Trophoblast cell (in vitro differentiated cells and primary cell): ENCODE measurements at regions not wholly inside any gene's neighbourhood (a gene's known extent, or its start where the extent isn't known, plus 50 kb on each side); places are given as distances from the start of the nearest gene placed in this dataset.

Experiments used
- DNase-seq, 2 donors: peaks; one replicate each; pipeline ENCODE4 v3.0.0-alpha.2; 2016
- H2AFZ ChIP-seq: 2 replicates; pipeline ENCODE4 v1.6.1; 2013; ENCODE audit warnings: low read length, moderate library complexity, mild to moderate bottlenecking; ENCODE audit not compliant: insufficient read depth, poor library complexity
- H2AK5ac ChIP-seq: 2 replicates; pipeline ENCODE4 v1.6.1; 2013; ENCODE audit warnings: mild to moderate bottlenecking, low read length
- H2BK120ac ChIP-seq: 2 replicates; pipeline ENCODE4 v1.6.1; 2013; ENCODE audit warnings: low read length, mild to moderate bottlenecking, moderate library complexity; ENCODE audit not compliant: insufficient read depth, poor library complexity
- H2BK12ac ChIP-seq: 2 replicates; pipeline ENCODE4 v1.6.1; 2013; ENCODE audit warnings: mild to moderate bottlenecking, low read length, moderate library complexity
- H2BK5ac ChIP-seq: 2 replicates; pipeline ENCODE4 v1.6.1; 2013; ENCODE audit warnings: low read length, low read depth, moderate library complexity, mild to moderate bottlenecking; ENCODE audit not compliant: poor library complexity
- H3K14ac ChIP-seq: 2 replicates; pipeline ENCODE4 v1.6.1; 2013; ENCODE audit warnings: mild to moderate bottlenecking, low read length
- H3K18ac ChIP-seq: 2 replicates; pipeline ENCODE4 v1.6.1; 2013; ENCODE audit warnings: mild to moderate bottlenecking, low read length
- H3K23ac ChIP-seq: 2 replicates; pipeline ENCODE4 v1.6.1; 2013; ENCODE audit warnings: low read length
- H3K27ac ChIP-seq: 2 replicates; pipeline ENCODE4 v1.5.1; 2013; ENCODE audit warnings: low read depth, mild to moderate bottlenecking, inconsistent platforms, low read length, moderate library complexity
- H3K27me3 ChIP-seq: 2 replicates; pipeline ENCODE4 v1.6.1; 2013; ENCODE audit warnings: inconsistent platforms, mild to moderate bottlenecking, low read length, moderate library complexity; ENCODE audit not compliant: insufficient read depth
- H3K36me3 ChIP-seq, 2 experiments: 1 replicate in 1 of 2; 2 replicates in 1 of 2; pipeline ENCODE4 v1.6.1; 2013; ENCODE audit warnings: low read length in 2 of 2, mild to moderate bottlenecking in 2 of 2, moderate library complexity in 1 of 2; ENCODE audit not compliant: insufficient read depth in 2 of 2, control insufficient read depth in 1 of 2
- H3K4ac ChIP-seq: 2 replicates; pipeline ENCODE4 v1.6.1; 2013; ENCODE audit warnings: low read depth, mild to moderate bottlenecking, low read length, moderate library complexity
- H3K4me1 ChIP-seq, 2 experiments: 1 replicate in 1 of 2; 2 replicates in 1 of 2; pipeline ENCODE4 v1.6.1; 2013; ENCODE audit warnings: low read length in 2 of 2, mild to moderate bottlenecking in 2 of 2, moderate library complexity in 1 of 2; ENCODE audit not compliant: insufficient read depth in 2 of 2, control insufficient read depth in 1 of 2
- H3K4me2 ChIP-seq: 2 replicates; pipeline ENCODE4 v1.6.1; 2013; ENCODE audit warnings: inconsistent platforms, mild to moderate bottlenecking, low read length, moderate library complexity
- H3K4me3 ChIP-seq: 2 replicates; pipeline ENCODE4 v1.5.1; 2013; ENCODE audit warnings: mild to moderate bottlenecking, low read depth, low read length, inconsistent platforms
- H3K79me1 ChIP-seq: one replicate; pipeline ENCODE4 v1.6.1; 2013; ENCODE audit warnings: low read length
- H3K79me2 ChIP-seq: 2 replicates; pipeline ENCODE4 v1.6.1; 2013; ENCODE audit warnings: low read length, mild to moderate bottlenecking; ENCODE audit not compliant: control insufficient read depth, insufficient read depth, poor library complexity
- H3K9ac ChIP-seq: 2 replicates; pipeline ENCODE4 v1.6.1; 2013; ENCODE audit warnings: mild to moderate bottlenecking, low read length
- H3K9me3 ChIP-seq: 2 replicates; pipeline ENCODE4 v1.6.1; 2013; ENCODE audit warnings: low read depth, mild to moderate bottlenecking, control low read depth, inconsistent platforms, low read length; ENCODE audit not compliant: insufficient read depth
- H4K12ac ChIP-seq: 2 replicates; pipeline ENCODE4 v1.6.1; 2013; ENCODE audit warnings: low read depth, mild to moderate bottlenecking, low read length, moderate library complexity
- H4K8ac ChIP-seq: 2 replicates; pipeline ENCODE4 v1.6.1; 2013; ENCODE audit warnings: low read depth, mild to moderate bottlenecking, low read length, moderate library complexity
- H4K91ac ChIP-seq: one replicate; pipeline ENCODE4 v1.6.1; 2013; ENCODE audit warnings: low read depth, mild to moderate bottlenecking, low read length, moderate library complexity
- WGBS: extraction: QIAGEN DNeasy Blood & Tissue Kit; methylation state at CpG from one replicate; pipeline ENCODE4 v1.1.7; 2013; ENCODE audit warnings: missing lambda C conversion rate; ENCODE audit not compliant: insufficient read length, insufficient coverage; ENCODE audit errors: extremely low coverage; 5-methylcytosine and 5-hydroxymethylcytosine counted together

GRCh38 chr1:227469708-227470107 is 93.6 kb upstream of the ZNF678 start:
- no peak overlapping the region for H3K4me2 ChIP-seq
- DNase-seq: no peak
- H3K9ac ChIP-seq: no peak overlapping the region
- H3K79me1 ChIP-seq: no peaks in the 10 kb centered on the region
- H3K27ac ChIP-seq: no peak overlapping the region
- no peaks in the 10 kb centered on the region for H3K27me3 ChIP-seq
- H4K12ac ChIP-seq: no peak overlapping the region
- no CpG with 5 or more reads among the region's 3 CpGs for WGBS
- no peaks in the 10 kb centered on the region for H3K4me1 ChIP-seq
- H3K4me3 ChIP-seq: no peak overlapping the region
- H3K79me2 ChIP-seq: no peaks in the 10 kb centered on the region
- H3K36me3 ChIP-seq: no peaks in the 10 kb centered on the region
- no peak overlapping the region for H3K14ac ChIP-seq
- H4K8ac ChIP-seq: no peak overlapping the region
- H2BK12ac ChIP-seq: no peak overlapping the region
- no peak overlapping the region for H4K91ac ChIP-seq
- H2BK120ac ChIP-seq: no peak overlapping the region
- no peak overlapping the region for H3K23ac ChIP-seq
- H3K9me3 ChIP-seq: peaks cover 11% of the 10 kb centered on the region
- no peak overlapping the region for H3K18ac ChIP-seq
- no peak overlapping the region for H2BK5ac ChIP-seq
- H2AK5ac ChIP-seq: no peak overlapping the region
- H2AFZ ChIP-seq: no peak overlapping the region
- H3K4ac ChIP-seq: no peak overlapping the region

- no peak overlapping the region for H3K23ac ChIP-seq
- H4K8ac ChIP-seq: no peak overlapping the region
- H3K4me1 ChIP-seq: no peaks in the 10 kb centered on the region
- H3K79me2 ChIP-seq: no peaks in the 10 kb centered on the region
- WGBS: no CpG with 5 or more reads among the region's 5 CpGs
- H3K27me3 ChIP-seq: no peaks in the 10 kb centered on the region
- H3K4me2 ChIP-seq: no peak overlapping the region
- no peak overlapping the region for H3K4ac ChIP-seq
- H2BK12ac ChIP-seq: no peak overlapping the region
- H4K12ac ChIP-seq: no peak overlapping the region
- no peaks in the 10 kb centered on the region for H3K79me1 ChIP-seq
- H3K4me3 ChIP-seq: no peak overlapping the region
- H3K9ac ChIP-seq: no peak overlapping the region
- peaks cover 9% of the 10 kb centered on the region for H3K9me3 ChIP-seq
- DNase-seq: no peak
- no peak overlapping the region for H4K91ac ChIP-seq
- no peak overlapping the region for H3K18ac ChIP-seq
- H3K14ac ChIP-seq: no peak overlapping the region
- H3K36me3 ChIP-seq: no peaks in the 10 kb centered on the region
- no peak overlapping the region for H2AK5ac ChIP-seq
- H2AFZ ChIP-seq: no peak overlapping the region
- no peak overlapping the region for H2BK5ac ChIP-seq
- H3K27ac ChIP-seq: no peak overlapping the region
- H2BK120ac ChIP-seq: no peak overlapping the region
These were observed 97.2 kb upstream of the ZNF678 start for GRCh38 chr1:227466039-227466645.

- H2BK5ac ChIP-seq: no peak overlapping the region
- peaks cover 5% of the 10 kb centered on the region for H3K9me3 ChIP-seq
- no peak overlapping the region for H2AK5ac ChIP-seq
- H3K79me2 ChIP-seq: no peaks in the 10 kb centered on the region
- no peak overlapping the region for H2AFZ ChIP-seq
- H3K14ac ChIP-seq: no peak overlapping the region
- H3K27me3 ChIP-seq: no peaks in the 10 kb centered on the region
- H4K12ac ChIP-seq: no peak overlapping the region
- no peak overlapping the region for H4K8ac ChIP-seq
- no peak overlapping the region for H3K4me3 ChIP-seq
- H2BK120ac ChIP-seq: no peak overlapping the region
- no peak for DNase-seq
- H3K4me2 ChIP-seq: no peak overlapping the region
- no peak overlapping the region for H3K9ac ChIP-seq
- no peak overlapping the region for H3K27ac ChIP-seq
- no peak overlapping the region for H2BK12ac ChIP-seq
- no peak overlapping the region for H3K18ac ChIP-seq
- WGBS: no CpG with 5 or more reads among the region's 7 CpGs
- H3K23ac ChIP-seq: no peak overlapping the region
- H3K36me3 ChIP-seq: no peaks in the 10 kb centered on the region
- H3K4me1 ChIP-seq: no peaks in the 10 kb centered on the region
- no peaks in the 10 kb centered on the region for H3K79me1 ChIP-seq
- H4K91ac ChIP-seq: no peak overlapping the region
- no peak overlapping the region for H3K4ac ChIP-seq
These were observed 98.1 kb upstream of the ZNF678 start for GRCh38 chr1:227465256-227465655.

GRCh38 chr1:227459977-227460376 is 103.4 kb upstream of the ZNF678 start:
- Histone ChIP-seq H3K4me3 (no peak overlapping the region), H3K27me3 (no peaks in the 10 kb centered on the region), H3K4ac (no peak overlapping the region), H2BK12ac (no peak overlapping the region), H3K9me3 (no peaks in the 10 kb centered on the region), H3K9ac (no peak overlapping the region), H4K12ac (no peak overlapping the region), H4K91ac (no peak overlapping the region), H3K14ac (no peak overlapping the region), H3K36me3 (no peaks in the 10 kb centered on the region), H3K79me2 (no peaks in the 10 kb centered on the region), H2AK5ac (no peak overlapping the region), H3K18ac (no peak overlapping the region), H2BK120ac (no peak overlapping the region), H4K8ac (no peak overlapping the region), H2BK5ac (no peak overlapping the region), H3K23ac (no peak overlapping the region), H3K4me2 (no peak overlapping the region), H2AFZ (no peak overlapping the region), H3K27ac (no peak overlapping the region), H3K79me1 (no peaks in the 10 kb centered on the region), H3K4me1 (no peaks in the 10 kb centered on the region)
- DNase-seq: no peak
- no CpG with 5 or more reads among the region's 1 CpG for WGBS
